KMS-11 (cell line): ENCODE measurements at regions not wholly inside any gene's neighbourhood (a gene's known extent, or its start where the extent isn't known, plus 50 kb on each side); places are given as distances from the start of the nearest gene placed in this dataset.

ENCODE experiments used
- H2AFZ ChIP-seq: fragments of 200-600 bp; sonication (generic); 2 replicates; pipeline ENCODE4 v1.6.1; 2016; ENCODE audit warnings: antibody characterized with exemption, mixed run types, low read depth
- H3K27ac ChIP-seq: fragments of 200-600 bp; sonication (generic); 2 replicates; pipeline ENCODE4 v1.6.1; 2016; ENCODE audit warnings: mild to moderate bottlenecking, mixed run types
- H3K27me3 ChIP-seq: fragments of 200-600 bp; sonication (generic); 2 replicates; pipeline ENCODE4 v1.6.1; 2017; ENCODE audit warnings: mild to moderate bottlenecking, low read depth, mixed run types, moderate library complexity; ENCODE audit not compliant: insufficient read depth
- H3K36me3 ChIP-seq: fragments of 200-600 bp; sonication (generic); 2 replicates; pipeline ENCODE4 v1.6.1; 2017; ENCODE audit warnings: mild to moderate bottlenecking, mixed run types; ENCODE audit not compliant: insufficient read depth
- H3K4me1 ChIP-seq: fragments of 200-600 bp; sonication (generic); 2 replicates; pipeline ENCODE4 v1.6.1; 2016; ENCODE audit warnings: mild to moderate bottlenecking, low read depth, mixed run types; ENCODE audit not compliant: poor library complexity, severe bottlenecking
- H3K4me2 ChIP-seq: fragments of 200-600 bp; sonication (generic); 2 replicates; pipeline ENCODE4 v1.7.0; 2016; ENCODE audit warnings: mild to moderate bottlenecking, mixed run types
- H3K4me3 ChIP-seq: fragments of 200-600 bp; sonication (generic); IDR thresholded peaks from 2 replicates; pipeline ENCODE4 v1.6.1; 2017; ENCODE audit warnings: low read depth, low read length, mixed read lengths; ENCODE audit not compliant: insufficient read depth
- H3K79me2 ChIP-seq: fragments of 200-600 bp; sonication (generic); 2 replicates; pipeline ENCODE4 v1.6.1; 2016; ENCODE audit warnings: low read depth, mixed run types; ENCODE audit not compliant: insufficient read depth
- H3K9ac ChIP-seq: fragments of 200-600 bp; sonication (generic); 2 replicates; pipeline ENCODE4 v1.6.1; 2016; ENCODE audit warnings: mild to moderate bottlenecking, mixed run types
- H4K20me1 ChIP-seq: fragments of 200-600 bp; sonication (generic); 2 replicates; pipeline ENCODE4 v1.6.1; 2016; ENCODE audit warnings: mild to moderate bottlenecking, mixed run types; ENCODE audit not compliant: insufficient read depth
- CTCF ChIP-seq: fragments of 200-600 bp; sonication (generic); conservative IDR thresholded peaks from 2 replicates; pipeline ENCODE4 v1.6.1; 2017; ENCODE audit warnings: low read depth, mild to moderate bottlenecking, antibody characterized with exemption, low read length, moderate library complexity, mixed read lengths

- no peak overlapping the region for H3K27ac ChIP-seq
- H3K79me2 ChIP-seq, result no peaks in the 10 kb centered on the region
- no peaks in the 10 kb centered on the region for H4K20me1 ChIP-seq
- no peak overlapping the region for H3K4me3 ChIP-seq
- H3K4me2 ChIP-seq, result no peak overlapping the region
- TF ChIP-seq CTCF, result no peak
- no peaks in the 10 kb centered on the region for H3K27me3 ChIP-seq
- H3K4me1 ChIP-seq, result no peaks in the 10 kb centered on the region
- H3K9ac ChIP-seq, result no peak overlapping the region
- H3K36me3 ChIP-seq, result no peaks in the 10 kb centered on the region
- H2AFZ ChIP-seq, result no peak overlapping the region
Observed at GRCh38 chr18:56068701-56069100, 480.7 kb upstream of the TCF4 start.

- Histone ChIP-seq H2AFZ (no peak overlapping the region), H3K27ac (no peak overlapping the region), H3K4me1 (no peaks in the 10 kb centered on the region), H3K79me2 (no peaks in the 10 kb centered on the region), H3K4me2 (no peak overlapping the region), H3K9ac (no peak overlapping the region), H3K27me3 (no peaks in the 10 kb centered on the region), H3K4me3 (no peak overlapping the region), H3K36me3 (no peaks in the 10 kb centered on the region), H4K20me1 (no peaks in the 10 kb centered on the region)
- no peak for TF ChIP-seq CTCF
Observed at GRCh38 chr18:56067969-56068671, 480.1 kb upstream of the TCF4 start.

GRCh38 chr18:56067214-56067894 lies 479.4 kb upstream of the TCF4 start:
- H3K4me3 ChIP-seq, result no peak overlapping the region
- H3K9ac ChIP-seq, result no peak overlapping the region
- H3K36me3 ChIP-seq, result no peaks in the 10 kb centered on the region
- H3K4me2 ChIP-seq, result no peak overlapping the region
- no peaks in the 10 kb centered on the region for H4K20me1 ChIP-seq
- no peaks in the 10 kb centered on the region for H3K27me3 ChIP-seq
- no peaks in the 10 kb centered on the region for H3K4me1 ChIP-seq
- no peak overlapping the region for H3K27ac ChIP-seq
- TF ChIP-seq CTCF, result no peak
- H2AFZ ChIP-seq, result no peak overlapping the region
- no peaks in the 10 kb centered on the region for H3K79me2 ChIP-seq

- Histone ChIP-seq H4K20me1 (no peaks in the 10 kb centered on the region), H3K79me2 (no peaks in the 10 kb centered on the region), H3K36me3 (no peaks in the 10 kb centered on the region), H3K27ac (no peak overlapping the region), H2AFZ (no peak overlapping the region), H3K4me2 (no peak overlapping the region), H3K9ac (no peak overlapping the region), H3K4me1 (no peaks in the 10 kb centered on the region), H3K27me3 (no peaks in the 10 kb centered on the region), H3K4me3 (no peak overlapping the region)
- no peak for TF ChIP-seq CTCF
Observed at GRCh38 chr18:56066524-56067213, 478.7 kb upstream of the TCF4 start.
